Pulmonary artery endothelial cell (primary cell): ENCODE measurements at regions not wholly inside any gene's neighbourhood (a gene's known extent, or its start where the extent isn't known, plus 50 kb on each side); places are given as distances from the start of the nearest gene placed in this dataset.

Experiments used
- DNase-seq: peaks from one replicate; pipeline ENCODE4 v3.0.0-alpha.2; 2011; ENCODE audit warnings: low read depth, low spot score

GRCh38 chr12:77777274-77777673 lies 53.4 kb upstream of the NAV3 start:
- no peak for DNase-seq

- no peak for DNase-seq
These were observed 55.9 kb upstream of the NAV3 start for GRCh38 chr12:77774761-77775160.

- DNase-seq, result no peak
These were observed 57.9 kb upstream of the NAV3 start for GRCh38 chr12:77772676-77773298.

GRCh38 chr12:77768558-77768957 lies 62.1 kb upstream of the NAV3 start:
- DNase-seq, result no peak

- no peak for DNase-seq
These were observed 62.8 kb upstream of the NAV3 start for GRCh38 chr12:77767756-77768343.

- no peak for DNase-seq
These were observed 63.4 kb upstream of the NAV3 start for GRCh38 chr12:77767335-77767734.

GRCh38 chr12:77766224-77766623 lies 64.5 kb upstream of the NAV3 start:
- no peak for DNase-seq

- DNase-seq, result no peak
These were observed 69.4 kb upstream of the NAV3 start for GRCh38 chr12:77761286-77761685.

- no peak for DNase-seq
These were observed 70.2 kb upstream of the NAV3 start for GRCh38 chr12:77760271-77761025.

GRCh38 chr12:77754086-77754485 lies 76.6 kb upstream of the NAV3 start:
- no peak for DNase-seq

- peak; percentile 29 for DNase-seq
These were observed 78.8 kb upstream of the NAV3 start for GRCh38 chr12:77751939-77752338.

- DNase-seq, result peak; percentile 20
These were observed 84.6 kb upstream of the NAV3 start for GRCh38 chr12:77746096-77746495.

GRCh38 chr12:77745624-77746023 lies 85.1 kb upstream of the NAV3 start:
- no peak for DNase-seq

- no peak for DNase-seq
These were observed 88.1 kb upstream of the NAV3 start for GRCh38 chr12:77742631-77743030.

GRCh38 chr12:77741974-77742517 lies 88.6 kb upstream of the NAV3 start:
- DNase-seq, result no peak

- no peak for DNase-seq
These were observed 94.3 kb upstream of the NAV3 start for GRCh38 chr12:77736219-77736965.

- no peak for DNase-seq
These were observed 96.3 kb upstream of the NAV3 start for GRCh38 chr12:77734214-77734883.

- DNase-seq, result no peak
These were observed 102.7 kb upstream of the NAV3 start for GRCh38 chr12:77728018-77728417.

GRCh38 chr12:77727442-77728001 lies 103.2 kb upstream of the NAV3 start:
- no peak for DNase-seq

- no peak for DNase-seq
These were observed 105.1 kb upstream of the NAV3 start for GRCh38 chr12:77725611-77726010.

- DNase-seq, result peak; percentile 15
These were observed 106.2 kb upstream of the NAV3 start for GRCh38 chr12:77724367-77724957.
